Activated T-cell treated with anti-CD3 and anti-CD28 coated beads, Interleukin-2, amount 50 U/mL, for 48 hours (primary cell): ENCODE measurements at regions not wholly inside any gene's neighbourhood (a gene's known extent, or its start where the extent isn't known, plus 50 kb on each side); places are given as distances from the start of the nearest gene placed in this dataset.
A peak's percentile ranks its signal among the peaks of the same experiment; 100 is the strongest.
"Not testable (repeated sequence)": the region's sequence is repeated elsewhere in the genome, so short reads cannot be mapped to it uniquely, and the experiment has no call there.

ENCODE experiments used
- DNase-seq, 2 experiments: peaks; one replicate each; pipeline ENCODE4 v3.0.0-alpha.2; 2020

GRCh38 chr5:176018598-176018997, 50.5 kb upstream of the THOC3 start:
- DNase-seq, result not testable (repeated sequence)

GRCh38 chr5:176020852-176021251, 52.7 kb upstream of the THOC3 start:
- DNase-seq, result not testable (repeated sequence)

GRCh38 chr5:176023535-176023934, 55.4 kb upstream of the THOC3 start:
- DNase-seq, result not testable (repeated sequence)

GRCh38 chr5:176029445-176029844, 61.3 kb upstream of the THOC3 start:
- not testable (repeated sequence) for DNase-seq

GRCh38 chr5:176030361-176031117, 62.4 kb upstream of the THOC3 start:
- DNase-seq, result not testable (repeated sequence)

- not testable (repeated sequence) for DNase-seq
Observed at GRCh38 chr5:176031118-176031510, 63.0 kb upstream of the THOC3 start.

GRCh38 chr5:176033186-176033585, 65.1 kb upstream of the THOC3 start:
- not testable (repeated sequence) for DNase-seq

GRCh38 chr5:176034407-176035200, 66.5 kb upstream of the THOC3 start:
- peak in 1 of 2 experiments; percentile 50 for DNase-seq

- DNase-seq, result not testable (repeated sequence)
Observed at GRCh38 chr5:176035201-176035530, 67.1 kb upstream of the THOC3 start.

- DNase-seq, result not testable (repeated sequence)
Observed at GRCh38 chr5:176035816-176036308, 67.7 kb upstream of the THOC3 start.

- not testable (repeated sequence) for DNase-seq
Observed at GRCh38 chr5:176036391-176036790, 68.3 kb upstream of the THOC3 start.

GRCh38 chr5:176037190-176037589, 69.1 kb upstream of the THOC3 start:
- DNase-seq, result not testable (repeated sequence)

GRCh38 chr5:176040105-176040801, 72.1 kb upstream of the THOC3 start:
- DNase-seq, result not testable (repeated sequence)

- DNase-seq, result not testable (repeated sequence)
Observed at GRCh38 chr5:176041248-176041994, 73.3 kb upstream of the THOC3 start.

- DNase-seq, result not testable (repeated sequence)
Observed at GRCh38 chr5:176042020-176042658, 74.0 kb upstream of the THOC3 start.

- not testable (repeated sequence) for DNase-seq
Observed at GRCh38 chr5:176043252-176043829, 75.2 kb upstream of the THOC3 start.

GRCh38 chr5:176043986-176044385, 75.9 kb upstream of the THOC3 start:
- not testable (repeated sequence) for DNase-seq

GRCh38 chr5:176044431-176044830, 76.3 kb upstream of the THOC3 start:
- DNase-seq, result not testable (repeated sequence)

GRCh38 chr5:176045442-176045841, 77.3 kb upstream of the THOC3 start:
- not testable (repeated sequence) for DNase-seq

GRCh38 chr5:176048671-176049070, 80.6 kb upstream of the THOC3 start:
- not testable (repeated sequence) for DNase-seq

GRCh38 chr5:176060472-176061268, 92.6 kb upstream of the THOC3 start:
- peak; percentile 50 to 64 for DNase-seq
